Ishikawa (cell line): ENCODE measurements at regions not wholly inside any gene's neighbourhood (a gene's known extent, or its start where the extent isn't known, plus 50 kb on each side); places are given as distances from the start of the nearest gene placed in this dataset.

Experiments used
- CEBPB ChIP-seq: IDR thresholded peaks from 2 replicates; pipeline ENCODE4 v1.6.1; 2012
- CREB1 ChIP-seq: IDR thresholded peaks from 2 replicates; pipeline ENCODE4 v1.6.1; 2012; ENCODE audit warnings: low read depth
- EP300 ChIP-seq: IDR thresholded peaks from 2 replicates; pipeline ENCODE4 v1.6.1; 2012; ENCODE audit warnings: borderline replicate concordance
- FOXM1 ChIP-seq: IDR thresholded peaks from 2 replicates; pipeline ENCODE4 v1.6.1; 2012; ENCODE audit warnings: low read depth, borderline replicate concordance
- NFIC ChIP-seq: IDR thresholded peaks from 2 replicates; pipeline ENCODE4 v1.6.1; 2012
- RAD21 ChIP-seq: IDR thresholded peaks from 2 replicates; pipeline ENCODE4 v1.6.1; 2012; ENCODE audit warnings: low read depth
- TAF1 ChIP-seq: IDR thresholded peaks from 2 replicates; pipeline ENCODE4 v1.6.1; 2012; ENCODE audit warnings: low read depth, mild to moderate bottlenecking
- TCF12 ChIP-seq: IDR thresholded peaks from 2 replicates; pipeline ENCODE4 v1.6.1; 2012; ENCODE audit warnings: low read depth
- TEAD4 ChIP-seq: IDR thresholded peaks from 2 replicates; pipeline ENCODE4 v1.6.1; 2012
- USF1 ChIP-seq: IDR thresholded peaks from 2 replicates; pipeline ENCODE4 v1.6.1; 2012
- YY1 ChIP-seq: IDR thresholded peaks from 2 replicates; pipeline ENCODE4 v1.6.1; 2012; ENCODE audit warnings: low read depth
- ZBTB7A ChIP-seq: IDR thresholded peaks from 2 replicates; pipeline ENCODE4 v1.6.1; 2012; ENCODE audit warnings: low read depth
- TF ChIP-seq, protein P1 (sequence below): IDR thresholded peaks from 2 replicates; pipeline ENCODE4 v1.6.1; 2012; ENCODE audit warnings: low read depth, mild to moderate bottlenecking
- TF ChIP-seq, protein P2 (sequence below): IDR thresholded peaks from 2 replicates; pipeline ENCODE4 v1.6.1; 2012

GRCh38 chr13:39943711-39944110 lies 288.2 kb downstream of the COG6 start:
- TF ChIP-seq NFIC (no peak), ZBTB7A (no peak), CREB1 (no peak), TAF1 (no peak), EP300 (no peak), CEBPB (no peak), TEAD4 (no peak), RAD21 (no peak), YY1 (no peak), TCF12 (no peak), FOXM1 (no peak), USF1 (no peak)
- TF ChIP-seq, protein P1, sequence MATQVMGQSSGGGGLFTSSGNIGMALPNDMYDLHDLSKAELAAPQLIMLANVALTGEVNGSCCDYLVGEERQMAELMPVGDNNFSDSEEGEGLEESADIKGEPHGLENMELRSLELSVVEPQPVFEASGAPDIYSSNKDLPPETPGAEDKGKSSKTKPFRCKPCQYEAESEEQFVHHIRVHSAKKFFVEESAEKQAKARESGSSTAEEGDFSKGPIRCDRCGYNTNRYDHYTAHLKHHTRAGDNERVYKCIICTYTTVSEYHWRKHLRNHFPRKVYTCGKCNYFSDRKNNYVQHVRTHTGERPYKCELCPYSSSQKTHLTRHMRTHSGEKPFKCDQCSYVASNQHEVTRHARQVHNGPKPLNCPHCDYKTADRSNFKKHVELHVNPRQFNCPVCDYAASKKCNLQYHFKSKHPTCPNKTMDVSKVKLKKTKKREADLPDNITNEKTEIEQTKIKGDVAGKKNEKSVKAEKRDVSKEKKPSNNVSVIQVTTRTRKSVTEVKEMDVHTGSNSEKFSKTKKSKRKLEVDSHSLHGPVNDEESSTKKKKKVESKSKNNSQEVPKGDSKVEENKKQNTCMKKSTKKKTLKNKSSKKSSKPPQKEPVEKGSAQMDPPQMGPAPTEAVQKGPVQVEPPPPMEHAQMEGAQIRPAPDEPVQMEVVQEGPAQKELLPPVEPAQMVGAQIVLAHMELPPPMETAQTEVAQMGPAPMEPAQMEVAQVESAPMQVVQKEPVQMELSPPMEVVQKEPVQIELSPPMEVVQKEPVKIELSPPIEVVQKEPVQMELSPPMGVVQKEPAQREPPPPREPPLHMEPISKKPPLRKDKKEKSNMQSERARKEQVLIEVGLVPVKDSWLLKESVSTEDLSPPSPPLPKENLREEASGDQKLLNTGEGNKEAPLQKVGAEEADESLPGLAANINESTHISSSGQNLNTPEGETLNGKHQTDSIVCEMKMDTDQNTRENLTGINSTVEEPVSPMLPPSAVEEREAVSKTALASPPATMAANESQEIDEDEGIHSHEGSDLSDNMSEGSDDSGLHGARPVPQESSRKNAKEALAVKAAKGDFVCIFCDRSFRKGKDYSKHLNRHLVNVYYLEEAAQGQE = no peak
- TF ChIP-seq, protein P2, sequence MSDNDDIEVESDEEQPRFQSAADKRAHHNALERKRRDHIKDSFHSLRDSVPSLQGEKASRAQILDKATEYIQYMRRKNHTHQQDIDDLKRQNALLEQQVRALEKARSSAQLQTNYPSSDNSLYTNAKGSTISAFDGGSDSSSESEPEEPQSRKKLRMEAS = no peak
